NK-92 treated with Interleukin-12 subunit alpha and Interleukin-12 subunit beta, amount 100 ng/mL, for 24 hours (cell line): ENCODE measurements at regions not wholly inside any gene's neighbourhood (a gene's known extent, or its start where the extent isn't known, plus 50 kb on each side); places are given as distances from the start of the nearest gene placed in this dataset.

Source experiments
- DNase-seq: peaks from one replicate; lab custom pipeline; 2025; lab: John Stamatoyannopoulos, UW

DNA sequence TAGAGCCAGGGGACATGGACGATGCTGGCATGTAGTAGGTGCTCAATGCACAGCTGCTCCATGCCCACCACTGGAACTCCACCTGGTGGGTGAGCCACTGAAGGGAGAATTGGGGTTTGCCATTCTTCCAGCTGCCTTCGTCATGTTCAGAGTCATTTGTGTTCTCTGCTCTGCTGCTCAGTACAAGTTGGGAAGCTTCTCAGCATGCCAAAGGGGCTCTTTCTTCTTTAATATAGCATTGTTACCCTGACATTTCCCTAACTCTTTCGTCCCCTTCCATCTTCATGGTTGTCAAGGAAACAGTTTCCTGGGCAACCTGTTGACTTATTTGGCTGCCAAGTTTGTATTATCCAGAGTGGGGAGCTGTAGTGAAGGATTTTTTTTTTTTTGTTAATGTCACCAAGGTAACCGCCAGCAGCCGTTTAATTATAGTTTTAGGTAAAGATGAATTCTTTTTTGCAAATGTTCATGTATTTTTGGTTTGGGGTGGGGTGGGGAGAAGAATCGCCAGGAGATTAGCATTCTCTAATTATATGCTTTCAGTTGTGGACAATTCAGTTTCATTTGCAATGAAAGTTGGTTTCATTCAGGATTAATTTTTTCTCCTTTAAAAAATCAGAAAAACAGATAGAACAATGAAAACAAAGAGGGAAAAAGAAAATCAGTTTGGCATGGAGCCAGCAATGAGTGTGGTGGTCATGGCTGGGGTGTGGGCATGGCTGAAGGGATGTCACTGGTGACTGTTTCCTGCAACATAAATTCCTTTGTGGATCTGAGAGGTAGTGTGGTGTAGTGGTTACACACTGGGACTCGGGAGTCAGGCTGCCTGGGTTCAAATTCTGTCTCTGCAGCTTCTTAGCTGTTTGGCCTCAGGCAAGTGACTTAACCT, 73.0 kb upstream of the KCNG1 start:
- DNase-seq = no peak

DNA sequence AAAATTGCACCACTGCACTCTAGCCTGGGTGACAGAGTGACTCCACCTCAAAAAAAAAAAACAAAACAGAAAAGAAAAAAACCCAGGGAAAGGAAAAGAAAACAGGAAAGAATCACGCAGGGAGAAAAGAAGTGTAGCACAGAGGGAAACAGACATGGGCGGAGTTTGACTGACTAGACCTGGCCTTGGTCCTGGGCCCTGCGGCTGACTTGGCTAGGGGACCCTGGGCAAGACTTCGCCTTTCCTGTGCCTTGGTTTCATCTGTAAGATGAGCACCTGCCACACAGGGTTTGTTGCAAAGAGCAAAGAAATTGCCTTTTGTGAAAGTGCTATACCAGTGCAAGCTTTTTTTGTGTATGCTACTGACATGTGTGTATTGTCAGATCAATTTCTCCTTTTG, 71.3 kb upstream of the KCNG1 start:
- DNase-seq = no peak

DNA sequence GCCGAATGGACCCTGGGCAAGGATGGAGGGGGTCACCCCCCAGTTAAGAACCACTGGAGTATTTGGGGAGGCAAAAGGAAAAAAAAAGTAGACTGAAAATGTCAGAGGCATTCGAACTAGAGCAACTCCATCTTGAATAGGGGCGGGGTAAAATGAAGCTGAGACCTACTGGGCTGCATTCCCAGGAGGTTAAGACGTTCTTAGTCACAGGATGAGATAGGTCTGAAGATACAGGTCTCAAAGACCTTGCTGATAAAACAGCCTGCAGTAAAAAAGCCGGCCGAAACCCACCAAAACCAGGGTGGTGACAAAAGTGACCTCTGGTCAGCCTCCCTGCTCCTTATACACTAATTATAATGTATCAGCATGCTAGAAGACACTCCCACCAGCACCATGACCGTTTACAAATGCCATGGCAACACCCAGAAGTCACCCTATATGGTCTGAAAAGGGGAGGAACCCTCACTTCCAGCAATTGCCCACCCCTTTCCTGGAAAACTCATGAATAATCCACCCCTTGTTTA, 70.4 kb upstream of the KCNG1 start:
- no peak for DNase-seq

DNA sequence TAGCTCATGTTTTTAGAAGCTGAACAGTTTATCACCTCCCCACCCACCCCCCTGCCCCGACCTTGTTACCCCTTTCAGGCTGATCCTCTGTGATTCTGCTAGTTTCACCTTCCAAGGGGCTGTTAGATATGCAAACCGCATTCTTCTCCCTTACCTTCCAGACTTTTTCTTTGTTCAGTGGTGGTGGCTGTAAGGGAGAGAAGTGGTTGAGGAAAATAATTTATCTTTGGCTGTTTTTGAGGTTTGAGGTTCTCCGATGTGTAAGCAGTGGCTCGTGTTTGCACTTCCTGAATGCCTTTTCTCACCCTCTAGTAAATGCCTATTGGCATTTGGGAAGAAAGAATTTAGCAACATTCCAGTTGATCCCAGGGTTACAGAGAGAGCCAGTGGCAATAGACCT, 69.4 kb upstream of the KCNG1 start:
- no peak for DNase-seq

DNA sequence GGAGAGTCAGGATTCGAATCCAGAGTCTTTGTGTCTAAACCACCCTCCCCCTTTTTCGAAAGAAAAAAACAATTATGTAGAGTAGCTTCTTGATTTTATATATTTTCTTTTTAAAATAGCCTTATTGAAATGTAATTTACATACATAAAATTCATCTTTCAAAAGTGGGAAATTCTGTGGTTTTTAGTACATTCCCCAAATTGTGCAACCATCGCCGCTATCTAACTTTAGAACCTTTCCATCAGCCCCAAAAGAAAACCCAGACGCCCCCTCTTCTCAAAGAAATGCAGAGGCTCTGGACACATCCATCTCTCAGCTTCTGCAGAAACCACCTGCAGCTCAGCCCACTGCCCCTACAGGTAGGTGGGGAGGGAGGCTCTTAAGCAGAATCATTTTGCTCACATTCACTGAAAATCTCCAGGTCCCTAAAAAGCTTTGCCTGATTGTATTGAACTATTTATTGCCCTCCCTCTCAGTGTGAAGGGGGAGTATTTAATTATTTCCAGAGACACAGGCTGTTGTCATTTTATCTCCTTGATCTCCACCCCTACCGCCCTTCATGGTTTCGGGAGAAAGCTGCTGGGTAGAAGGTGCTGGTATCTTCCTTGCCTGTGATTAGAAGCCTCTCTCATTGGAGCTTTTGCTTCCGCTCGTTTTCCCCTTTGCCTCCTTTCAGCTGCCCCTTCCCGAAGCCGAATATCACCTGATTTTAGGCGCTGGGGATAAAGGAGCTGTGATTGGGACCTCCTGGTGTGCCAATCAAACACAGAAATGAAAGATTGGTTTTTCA, 68.7 kb upstream of the KCNG1 start:
- peak; percentile 18 for DNase-seq

DNA sequence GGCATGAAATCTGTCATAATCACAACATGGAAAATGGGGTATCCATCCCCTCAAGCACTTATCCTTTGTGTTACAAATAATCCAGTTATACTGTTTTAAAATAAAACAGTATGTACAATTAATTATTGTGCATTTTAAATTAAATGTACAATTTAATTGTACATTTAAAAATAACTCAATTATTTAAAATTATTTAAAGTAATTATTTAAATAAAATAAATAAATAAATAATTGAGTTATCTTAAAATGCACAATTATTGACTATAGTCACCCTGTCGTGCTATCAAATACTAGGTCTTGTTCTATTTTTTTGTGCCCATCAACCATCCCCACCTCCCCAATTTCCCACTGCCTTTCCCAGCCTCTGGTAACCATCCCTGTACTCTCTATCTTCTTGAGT, 66.9 kb upstream of the KCNG1 start:
- no peak for DNase-seq

DNA sequence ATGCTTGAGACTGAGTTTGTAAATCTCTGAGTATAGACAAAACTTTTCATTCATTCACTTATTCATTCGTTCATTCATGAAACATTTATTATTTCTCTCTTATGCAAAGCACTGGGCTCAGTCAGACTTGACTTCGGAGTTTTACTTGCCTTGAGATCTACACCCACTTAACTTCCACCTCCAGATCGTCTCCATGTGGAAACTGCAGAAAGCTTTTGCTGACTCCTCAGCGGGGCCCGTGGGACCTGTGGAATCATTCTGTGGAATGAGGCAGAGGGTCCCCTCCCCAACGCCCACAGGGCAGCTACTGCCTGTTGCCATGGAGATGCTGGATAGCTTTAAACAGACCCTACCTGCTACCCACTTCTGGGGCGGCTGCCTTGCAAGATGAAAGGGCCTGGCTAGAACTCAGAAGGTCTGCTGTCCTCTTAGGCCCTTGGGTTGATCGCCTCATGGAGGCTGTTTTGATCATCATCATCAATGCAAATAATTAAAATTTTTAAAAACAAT, 66.4 kb upstream of the KCNG1 start:
- DNase-seq = no peak

DNA sequence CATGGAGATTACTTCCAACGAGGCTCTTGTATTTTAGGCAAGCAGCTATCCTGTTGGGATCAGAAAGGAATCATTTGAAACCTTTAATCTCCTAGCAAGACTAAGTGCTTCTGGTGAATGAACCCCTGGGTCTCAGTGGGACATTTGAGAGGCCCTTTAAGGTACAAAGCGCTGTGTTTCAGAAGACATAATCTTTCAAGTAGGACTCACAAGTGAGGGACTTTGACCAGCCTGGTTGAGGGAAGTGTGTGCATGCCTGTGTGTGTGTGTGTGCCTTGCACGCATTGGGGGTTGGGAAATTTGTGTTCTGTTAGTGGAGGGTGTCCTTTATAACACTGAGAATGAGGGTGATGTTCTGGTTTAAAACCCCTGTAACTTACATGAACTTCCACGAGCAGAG, 64.4 kb upstream of the KCNG1 start:
- no peak for DNase-seq

DNA sequence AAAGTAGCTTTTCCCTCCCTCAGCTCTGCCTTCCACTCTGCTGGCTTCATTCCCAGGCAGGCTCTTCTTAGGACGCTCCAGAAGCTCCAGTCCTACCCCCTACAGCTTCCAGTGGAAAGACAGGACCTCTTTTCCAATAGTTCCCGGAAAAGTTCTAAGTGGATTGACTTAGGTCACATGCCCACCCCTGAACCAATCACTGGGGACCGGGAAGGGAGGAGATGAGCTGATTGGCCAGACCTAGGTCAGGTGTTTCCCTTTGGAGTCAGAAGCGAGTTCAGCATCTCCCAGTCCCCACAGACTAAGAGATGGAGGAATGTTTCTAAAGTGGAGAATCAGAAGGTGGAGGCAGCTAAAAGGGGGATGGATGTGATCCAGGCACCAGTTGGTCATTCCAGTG, 62.9 kb upstream of the KCNG1 start:
- DNase-seq = no peak

DNA sequence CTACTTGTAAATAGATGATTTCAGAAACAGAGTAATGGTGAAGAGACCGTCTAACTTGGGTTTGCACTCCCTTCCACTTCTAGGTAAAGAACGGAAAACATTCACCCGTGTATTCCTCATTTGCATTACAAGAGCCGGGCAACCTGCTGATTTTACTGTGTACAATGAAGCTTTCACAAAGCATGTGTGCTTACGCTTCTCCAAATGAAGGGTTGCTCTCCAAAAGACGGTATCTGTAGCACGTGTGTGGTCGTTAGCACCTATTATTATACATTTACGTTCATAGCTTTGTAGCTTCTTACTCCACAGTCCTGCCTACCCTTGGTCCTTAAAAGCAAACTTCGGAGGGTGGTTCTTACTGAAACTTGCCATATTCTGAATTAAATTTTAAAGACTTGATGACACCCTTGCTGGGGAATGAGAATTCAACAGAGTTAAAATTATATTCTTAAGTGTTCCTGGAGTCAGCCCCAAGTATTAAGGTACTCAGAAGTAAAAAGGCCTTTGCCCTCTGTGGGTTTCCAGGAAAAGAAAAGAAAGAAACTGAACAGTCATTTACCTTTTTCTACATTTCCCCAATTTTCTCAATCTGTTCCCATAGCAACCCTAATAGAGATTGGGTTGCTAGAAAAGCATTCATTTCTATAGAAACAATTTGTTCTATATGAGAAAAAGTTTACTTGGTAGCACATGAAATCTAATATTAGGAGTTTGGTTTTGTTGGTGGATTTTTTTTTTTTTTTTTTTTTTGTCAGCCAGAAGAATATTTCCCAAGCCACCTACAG, 61.9 kb upstream of the KCNG1 start:
- no peak for DNase-seq

DNA sequence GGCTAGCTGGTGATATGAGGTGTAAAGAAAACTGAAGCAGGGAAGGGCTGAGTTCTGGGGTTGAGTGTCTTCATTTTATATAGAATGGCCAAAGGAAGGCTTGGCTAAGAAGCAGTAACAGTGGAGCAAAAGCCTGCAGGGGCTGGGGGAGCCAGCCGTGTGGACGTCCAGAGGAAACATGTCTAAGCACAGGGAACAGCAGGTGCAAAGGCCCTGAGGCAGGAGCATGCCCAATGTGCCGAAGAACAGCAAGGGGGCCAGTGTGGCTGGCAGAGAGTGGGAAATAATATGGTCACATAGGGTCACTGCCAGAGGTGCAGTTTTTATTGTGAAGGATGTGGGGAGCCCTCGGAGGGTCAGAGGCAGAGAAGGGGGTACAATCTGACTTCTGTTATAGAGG, 60.5 kb upstream of the KCNG1 start:
- no peak for DNase-seq

DNA sequence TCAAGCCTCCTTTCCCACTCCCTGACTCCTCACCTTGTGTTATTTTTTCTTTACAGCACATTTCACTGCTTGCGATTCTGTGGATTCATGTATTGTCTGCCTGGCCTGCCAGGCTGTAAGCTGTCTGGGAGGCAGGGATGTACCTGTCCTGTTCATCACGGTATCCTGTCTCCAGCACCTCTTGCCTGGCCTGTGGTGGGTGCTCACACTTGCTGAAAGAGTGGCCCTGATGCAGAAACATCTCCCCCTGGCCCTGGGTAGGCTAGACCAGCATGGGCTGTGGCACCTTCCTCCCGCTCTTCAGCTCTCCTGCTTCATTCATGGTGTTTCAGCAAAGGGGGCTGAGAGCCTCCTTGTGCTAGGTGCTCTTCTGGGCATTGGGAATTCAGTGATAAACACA, 60.1 kb upstream of the KCNG1 start:
- no peak for DNase-seq

DNA sequence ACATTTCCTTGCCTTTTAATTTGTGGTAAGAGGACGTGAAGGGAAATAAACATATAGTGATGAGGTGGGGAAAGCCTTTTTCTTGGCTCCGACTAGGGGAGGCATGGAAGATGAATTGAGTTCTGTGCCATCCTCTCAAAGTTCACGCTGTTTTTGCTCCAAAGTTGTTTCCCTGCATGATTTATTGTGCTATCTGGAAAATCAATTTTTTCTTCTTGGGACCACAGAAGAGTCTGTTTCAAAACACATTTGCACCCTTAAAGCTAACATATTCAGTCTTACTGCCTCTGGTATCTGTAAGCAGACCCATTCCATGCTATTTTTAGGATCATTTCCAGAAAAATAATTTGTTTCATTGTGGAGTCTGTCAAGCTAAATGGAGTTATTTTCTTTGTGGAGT, 57.6 kb upstream of the KCNG1 start:
- no peak for DNase-seq

DNA sequence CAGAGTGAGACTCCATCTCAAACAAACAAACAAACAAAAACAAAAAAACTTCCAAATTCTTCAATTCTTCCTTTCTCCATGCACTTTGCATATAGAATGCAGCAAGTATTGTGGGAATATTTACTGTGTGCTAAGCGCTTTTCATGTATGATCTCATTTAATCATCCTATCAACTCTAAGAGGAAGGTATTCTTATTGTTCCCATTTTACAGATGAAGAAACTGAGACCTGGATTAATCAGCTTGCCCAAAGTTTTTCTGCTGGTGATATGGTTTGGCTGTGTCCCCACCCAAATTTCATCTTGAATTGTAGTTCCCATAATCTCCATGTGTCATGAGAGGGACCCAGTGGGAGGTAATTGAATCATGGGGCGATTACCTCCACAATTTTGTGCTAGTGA, 56.6 kb upstream of the KCNG1 start:
- DNase-seq = no peak

DNA sequence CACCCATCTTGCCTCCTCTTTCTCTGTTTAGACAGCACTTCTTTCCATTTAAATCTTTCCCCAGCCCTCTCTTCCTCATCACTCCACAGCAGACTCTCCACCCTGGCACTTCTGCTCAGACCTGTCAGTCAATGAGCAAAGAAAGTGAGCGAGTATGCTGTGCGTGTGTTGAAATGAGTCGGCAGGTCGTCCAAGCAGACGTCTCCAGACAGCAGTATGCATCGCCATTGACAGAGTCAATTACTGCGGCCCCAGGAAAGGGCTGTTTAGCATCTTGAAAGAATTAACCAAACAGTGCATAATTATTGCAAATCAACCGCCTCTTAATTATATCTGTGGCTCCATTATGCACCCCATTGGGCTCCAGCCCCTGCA, 54.8 kb upstream of the KCNG1 start:
- no peak for DNase-seq

DNA sequence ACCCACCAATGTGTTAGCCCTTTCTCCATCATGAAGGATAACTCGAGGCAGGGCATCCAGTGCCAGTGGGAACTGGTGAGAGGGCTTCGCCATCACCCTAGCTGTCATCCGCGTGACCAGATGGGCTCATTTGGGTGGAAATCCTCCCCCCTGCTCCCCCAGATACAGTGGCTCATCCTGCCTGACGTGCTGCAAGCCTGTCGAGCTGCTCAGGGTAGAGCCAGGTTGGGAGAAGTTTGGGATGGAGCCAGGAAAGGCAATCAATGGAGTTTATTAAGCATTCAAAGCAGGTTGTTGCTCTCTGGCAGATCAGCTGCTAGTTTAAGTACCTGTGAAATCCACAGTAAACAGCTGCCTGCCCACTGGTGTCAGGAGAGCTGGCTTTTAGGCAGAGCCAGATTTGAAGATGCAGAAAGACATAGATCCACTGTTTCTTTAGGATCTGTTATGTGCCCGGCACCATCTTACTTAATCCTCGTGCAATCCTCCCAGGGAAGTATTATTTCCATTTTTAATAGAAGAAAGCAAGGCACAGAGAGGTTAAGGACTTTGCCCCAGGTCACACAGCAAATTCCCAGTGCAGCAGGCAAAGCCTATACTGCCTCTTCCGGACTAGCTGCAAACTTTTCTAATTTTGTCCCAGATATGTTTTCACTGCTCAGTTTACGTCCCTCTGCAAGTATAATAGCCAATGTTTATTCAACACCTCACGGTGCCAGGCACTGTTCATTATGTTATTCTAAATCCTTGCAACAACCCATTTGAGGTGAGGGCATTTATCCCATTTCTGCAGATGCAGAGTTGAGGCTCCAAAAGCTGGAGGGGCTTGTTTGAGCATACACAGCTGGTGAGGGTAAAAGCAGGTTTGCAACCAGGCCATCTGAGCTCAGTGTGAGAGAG, 54.1 kb upstream of the KCNG1 start:
- no peak for DNase-seq

DNA sequence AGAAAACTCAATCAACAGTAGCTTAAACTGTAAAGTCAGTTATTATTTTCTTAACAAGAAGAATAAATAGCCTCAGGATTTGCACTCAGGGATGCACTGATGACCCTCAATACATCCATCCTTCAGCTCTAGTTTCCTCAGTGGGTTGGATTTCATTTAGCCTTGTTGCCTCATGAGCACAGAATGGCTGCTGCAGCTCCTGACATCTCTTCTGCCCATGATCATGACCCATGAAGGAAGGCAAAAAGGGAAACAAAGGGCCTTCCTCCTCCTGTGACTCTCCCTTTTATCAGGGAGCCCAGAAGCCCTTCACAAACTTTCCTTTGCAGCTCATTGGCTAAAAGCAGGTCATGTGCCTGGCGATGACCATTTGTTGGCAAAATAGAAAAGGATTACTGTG, 51.2 kb upstream of the KCNG1 start:
- DNase-seq = no peak
